ENCODE measurements at regions not wholly inside any gene's neighbourhood (a gene's known extent, or its start where the extent isn't known, plus 50 kb on each side); places are given as distances from the start of the nearest gene placed in this dataset.

DNA sequence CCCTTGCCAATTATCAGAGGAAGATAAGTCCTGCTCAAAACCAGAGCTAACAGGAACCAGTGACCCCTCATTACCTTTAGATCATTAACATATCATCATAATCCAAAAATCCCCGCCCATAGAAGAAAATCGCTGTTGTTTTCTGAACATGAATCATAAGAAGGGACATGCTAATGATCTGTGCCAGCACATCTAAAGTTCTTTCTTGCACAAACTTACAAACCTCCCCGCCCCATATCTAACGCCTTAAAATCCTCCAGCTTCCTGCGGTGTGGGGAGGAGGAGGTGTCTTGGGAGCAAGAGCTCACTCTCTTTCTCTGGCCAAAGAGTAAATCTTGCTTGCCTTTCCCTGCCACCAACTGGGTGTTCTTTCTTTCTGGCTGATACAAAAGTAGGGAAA, 78.3 kb downstream of the IRX3 start:
- no peaks in the 10 kb centered on the region for H3K4me1 ChIP-seq

DNA sequence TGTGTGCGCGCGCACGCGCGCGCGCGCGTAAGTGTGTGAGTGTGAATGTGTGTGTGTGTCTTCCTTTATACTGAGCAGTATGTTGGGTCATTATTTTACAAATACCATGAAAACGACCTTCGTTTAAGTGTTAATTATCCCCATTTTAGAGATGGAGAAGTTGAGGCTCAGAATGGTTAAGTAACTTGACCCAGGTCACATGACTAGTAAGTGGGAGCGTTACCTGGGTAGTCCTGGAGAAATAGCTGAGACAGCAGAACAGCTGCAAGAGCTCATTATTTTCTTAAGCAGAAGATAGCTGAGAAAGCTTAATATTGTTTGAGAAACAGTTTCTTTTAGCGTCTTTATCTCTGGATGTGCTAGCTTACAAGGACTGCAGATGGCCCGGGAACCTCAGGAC, 78.8 kb downstream of the IRX3 start:
- Histone ChIP-seq H3K9me3 (no peaks in the 10 kb centered on the region), H3K36me3 (no peaks in the 10 kb centered on the region), H3K27ac (no peak overlapping the region), H3K27me3 (no peaks in the 10 kb centered on the region), H3K4me1 (no peaks in the 10 kb centered on the region), H3K4me3 (no peak overlapping the region)
- intact Hi-C loops (cut with DNase I) = no loop called here
- no peak for DNase-seq (ENCODE audit: low spot score in 2 of 2)
- TF ChIP-seq, protein P1, sequence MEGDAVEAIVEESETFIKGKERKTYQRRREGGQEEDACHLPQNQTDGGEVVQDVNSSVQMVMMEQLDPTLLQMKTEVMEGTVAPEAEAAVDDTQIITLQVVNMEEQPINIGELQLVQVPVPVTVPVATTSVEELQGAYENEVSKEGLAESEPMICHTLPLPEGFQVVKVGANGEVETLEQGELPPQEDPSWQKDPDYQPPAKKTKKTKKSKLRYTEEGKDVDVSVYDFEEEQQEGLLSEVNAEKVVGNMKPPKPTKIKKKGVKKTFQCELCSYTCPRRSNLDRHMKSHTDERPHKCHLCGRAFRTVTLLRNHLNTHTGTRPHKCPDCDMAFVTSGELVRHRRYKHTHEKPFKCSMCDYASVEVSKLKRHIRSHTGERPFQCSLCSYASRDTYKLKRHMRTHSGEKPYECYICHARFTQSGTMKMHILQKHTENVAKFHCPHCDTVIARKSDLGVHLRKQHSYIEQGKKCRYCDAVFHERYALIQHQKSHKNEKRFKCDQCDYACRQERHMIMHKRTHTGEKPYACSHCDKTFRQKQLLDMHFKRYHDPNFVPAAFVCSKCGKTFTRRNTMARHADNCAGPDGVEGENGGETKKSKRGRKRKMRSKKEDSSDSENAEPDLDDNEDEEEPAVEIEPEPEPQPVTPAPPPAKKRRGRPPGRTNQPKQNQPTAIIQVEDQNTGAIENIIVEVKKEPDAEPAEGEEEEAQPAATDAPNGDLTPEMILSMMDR (IDR thresholded peaks at IDR 0.05) = no peak

More for the DNA sequence above, 78.3 kb downstream of the IRX3 start:
- no peaks in the 10 kb centered on the region for H3K9me3 ChIP-seq
- no peak overlapping the region for H3K27ac ChIP-seq
- H3K36me3 ChIP-seq = no peaks in the 10 kb centered on the region
- no peak for DNase-seq (ENCODE audit: low spot score in 2 of 2)
- H3K4me3 ChIP-seq = no peak overlapping the region
- intact Hi-C loops (cut with DNase I) = no loop called here
- H3K27me3 ChIP-seq = no peaks in the 10 kb centered on the region
- TF ChIP-seq, protein P1 (IDR thresholded peaks at IDR 0.05) = no peak

DNA sequence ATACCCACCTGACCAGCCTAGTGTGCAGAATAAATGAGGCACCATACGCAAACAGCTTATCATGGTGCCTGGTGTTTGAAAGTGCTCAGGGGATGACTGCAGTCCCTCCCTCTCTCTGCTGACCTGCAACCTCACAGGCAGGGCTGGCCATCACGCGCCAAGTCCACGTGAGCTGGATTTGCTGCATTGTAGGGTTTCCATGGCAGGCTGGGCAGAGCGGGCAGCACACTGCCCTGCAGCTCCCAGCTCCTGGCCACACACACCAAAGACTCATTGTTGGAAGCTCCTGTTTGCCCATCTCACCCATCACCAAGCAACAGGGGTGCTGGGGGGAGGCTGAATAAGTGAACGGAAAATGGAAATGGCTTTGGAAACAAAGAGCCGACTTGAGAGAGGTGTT, 81.8 kb downstream of the IRX3 start:
- Histone ChIP-seq H3K36me3 (no peaks in the 10 kb centered on the region), H3K27ac (no peak overlapping the region), H3K9me3 (no peaks in the 10 kb centered on the region), H3K4me3 (no peak overlapping the region), H3K4me1 (no peaks in the 10 kb centered on the region), H3K27me3 (no peaks in the 10 kb centered on the region)
- TF ChIP-seq, protein P1 (IDR thresholded peaks at IDR 0.05) = no peak
- intact Hi-C loops (cut with DNase I) = no loop called here
- no peak for DNase-seq (ENCODE audit: low spot score in 2 of 2)

DNA sequence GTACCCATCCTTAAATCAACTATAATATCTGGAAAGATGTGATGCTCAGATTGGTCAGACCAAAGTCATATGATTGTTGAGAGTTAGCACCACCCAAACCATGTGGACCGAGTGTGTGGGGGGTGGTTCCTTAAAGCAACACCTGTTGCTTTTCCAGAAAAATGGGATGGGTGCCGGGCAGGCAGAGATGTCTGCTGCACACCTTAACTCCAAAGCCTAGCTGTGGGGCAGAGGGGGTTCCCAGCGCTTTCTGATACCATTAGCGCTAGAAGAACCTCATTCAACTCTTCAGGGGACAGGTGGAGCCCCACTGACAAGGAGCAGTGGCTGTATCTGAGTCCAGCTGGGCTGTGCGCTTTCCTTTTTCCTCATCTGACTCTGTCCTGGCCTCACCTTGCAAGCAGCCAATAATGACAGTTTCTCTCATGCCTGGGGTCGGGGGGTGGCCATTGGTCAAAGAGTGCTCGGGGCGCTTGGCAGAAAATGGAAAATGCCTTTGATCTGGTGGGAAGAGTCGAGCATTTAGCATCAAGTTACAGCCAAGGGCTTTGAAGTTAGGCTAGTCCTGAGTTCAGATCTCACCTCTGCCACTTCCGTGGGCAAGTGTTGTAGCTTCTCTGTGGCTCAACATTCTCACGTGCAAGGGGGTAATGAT, 82.6 kb downstream of the IRX3 start:
- Histone ChIP-seq H3K9me3 (no peaks in the 10 kb centered on the region), H3K27ac (no peak overlapping the region), H3K27me3 (no peaks in the 10 kb centered on the region), H3K36me3 (no peaks in the 10 kb centered on the region), H3K4me1 (no peaks in the 10 kb centered on the region), H3K4me3 (no peak overlapping the region)
- TF ChIP-seq, protein P1 (IDR thresholded peaks at IDR 0.05) = no peak
- intact Hi-C loops (cut with DNase I) = no loop called here
- DNase-seq (ENCODE audit: low spot score in 2 of 2) = no peak

DNA sequence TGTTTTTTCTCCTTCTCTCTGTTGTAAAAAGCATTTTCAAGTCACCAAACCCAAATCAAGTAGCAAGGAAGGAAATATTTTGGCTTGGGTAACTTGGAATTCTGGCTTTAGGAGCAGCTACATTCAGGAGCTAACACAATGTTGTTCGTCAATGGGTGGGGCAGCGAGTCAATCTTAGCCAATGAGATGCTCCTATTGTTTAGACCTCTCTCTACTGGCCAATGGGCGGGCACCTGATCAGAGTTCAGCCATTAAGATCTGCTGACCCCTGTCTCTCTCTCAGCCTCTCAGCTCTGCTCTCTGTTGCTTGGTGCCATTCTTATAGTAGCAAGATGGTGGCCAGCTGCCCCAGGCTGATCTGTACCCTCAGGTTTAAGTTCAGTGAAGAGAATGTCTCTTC, 83.2 kb downstream of the IRX3 start:
- H3K4me3 ChIP-seq = no peak overlapping the region
- TF ChIP-seq, protein P1 (IDR thresholded peaks at IDR 0.05) = no peak
- intact Hi-C loops (cut with DNase I) = no loop called here
- no peaks in the 10 kb centered on the region for H3K4me1 ChIP-seq
- H3K36me3 ChIP-seq = no peaks in the 10 kb centered on the region
- DNase-seq (ENCODE audit: low spot score in 2 of 2) = no peak
- no peaks in the 10 kb centered on the region for H3K27me3 ChIP-seq
- no peak overlapping the region for H3K27ac ChIP-seq
- no peaks in the 10 kb centered on the region for H3K9me3 ChIP-seq
